ENCODE measurements at regions not wholly inside any gene's neighbourhood (a gene's known extent, or its start where the extent isn't known, plus 50 kb on each side); places are given as distances from the start of the nearest gene placed in this dataset.

DNA sequence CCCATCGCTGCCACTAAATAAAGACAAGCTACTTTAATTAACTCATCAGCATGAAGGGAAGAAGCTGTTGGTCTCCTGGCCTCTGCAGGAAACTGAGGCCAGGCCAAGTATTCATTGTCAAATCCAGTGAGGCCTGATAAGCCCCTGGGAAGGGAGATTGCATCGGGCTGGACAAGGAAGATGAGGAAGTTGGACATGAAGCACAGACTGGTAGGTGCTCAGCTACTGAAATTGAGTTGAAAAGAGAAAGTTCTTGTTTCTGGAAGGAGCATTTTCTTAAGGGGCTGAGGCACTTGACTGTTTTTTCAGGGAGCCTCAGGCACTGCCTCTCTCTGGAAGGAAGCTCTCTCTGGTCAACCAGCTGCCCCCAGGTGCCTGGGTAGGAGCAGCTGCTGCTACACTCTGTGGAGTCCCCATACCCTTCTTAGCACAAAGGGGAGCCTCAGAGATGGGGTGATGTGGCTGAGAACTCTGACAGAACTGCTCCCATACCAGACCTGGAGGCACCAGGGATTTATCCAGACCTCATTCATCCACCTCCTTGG, 90.3 kb upstream of the IKZF1 start:
- no peaks in the 10 kb centered on the region for H3K27me3 ChIP-seq (replicated peaks in 1 of 4; ENCODE audit: control extremely low read depth in 1 of 4, control insufficient read depth in 3 of 4, insufficient read depth in 4 of 4, low read length in 3 of 4)
- ChIA-PET POLR2A (no interaction called here), CTCF (interaction anchor here (0.8 to 6.1 kb wide), 11 partner anchors 9 to 203 kb away, joined by 3 to 44 read pairs (median 3); no protein-coding TSS in a partner anchor)
- H3K4me1 ChIP-seq (ENCODE audit: control insufficient read depth in 2 of 2, insufficient read depth in 2 of 2, low read length in 2 of 2) = peaks cover 24 to 28% of the 10 kb centered on the region in 2 donors
- H3K9me3 ChIP-seq (ENCODE audit: control extremely low read depth in 1 of 3, control insufficient read depth in 2 of 3, insufficient read depth in 1 of 3, low read length in 2 of 3) = no peaks in the 10 kb centered on the region
- H3K9me3 Mint-ChIP-seq (ENCODE audit: insufficient read depth) = no peaks in the 10 kb centered on the region
- TF ChIP-seq, protein P1, sequence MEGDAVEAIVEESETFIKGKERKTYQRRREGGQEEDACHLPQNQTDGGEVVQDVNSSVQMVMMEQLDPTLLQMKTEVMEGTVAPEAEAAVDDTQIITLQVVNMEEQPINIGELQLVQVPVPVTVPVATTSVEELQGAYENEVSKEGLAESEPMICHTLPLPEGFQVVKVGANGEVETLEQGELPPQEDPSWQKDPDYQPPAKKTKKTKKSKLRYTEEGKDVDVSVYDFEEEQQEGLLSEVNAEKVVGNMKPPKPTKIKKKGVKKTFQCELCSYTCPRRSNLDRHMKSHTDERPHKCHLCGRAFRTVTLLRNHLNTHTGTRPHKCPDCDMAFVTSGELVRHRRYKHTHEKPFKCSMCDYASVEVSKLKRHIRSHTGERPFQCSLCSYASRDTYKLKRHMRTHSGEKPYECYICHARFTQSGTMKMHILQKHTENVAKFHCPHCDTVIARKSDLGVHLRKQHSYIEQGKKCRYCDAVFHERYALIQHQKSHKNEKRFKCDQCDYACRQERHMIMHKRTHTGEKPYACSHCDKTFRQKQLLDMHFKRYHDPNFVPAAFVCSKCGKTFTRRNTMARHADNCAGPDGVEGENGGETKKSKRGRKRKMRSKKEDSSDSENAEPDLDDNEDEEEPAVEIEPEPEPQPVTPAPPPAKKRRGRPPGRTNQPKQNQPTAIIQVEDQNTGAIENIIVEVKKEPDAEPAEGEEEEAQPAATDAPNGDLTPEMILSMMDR (IDR thresholded peaks at IDR 0.05) = no peak
- TF ChIP-seq EZH2 (IDR thresholded peaks at IDR 0.05; ENCODE audit: borderline replicate concordance, insufficient read depth, low read depth, low read length, poor library complexity, severe bottlenecking) = no peak
- DNase-seq = no peak
- H3K4me1 Mint-ChIP-seq = peaks cover 33% of the 10 kb centered on the region
- H3K9ac ChIP-seq (ENCODE audit: low read length) = no peak overlapping the region
- intact Hi-C loops (cut with micrococcal nuclease) = no loop called here
- peak overlapping the region; percentile 4 for H3K4me2 ChIP-seq (replicated peaks; ENCODE audit: low read depth, low read length, poor library complexity, severe bottlenecking)
- H3K27ac Mint-ChIP-seq = no peak overlapping the region
- no peak overlapping the region for H3K27ac ChIP-seq (ENCODE audit: low read length in 2 of 2)
- WGBS (ENCODE audit: insufficient coverage) = 18% methylated on average over 1 of the region's 2 CpGs
- H4K20me1 ChIP-seq (ENCODE audit: control insufficient read depth, insufficient read depth, low read length, poor library complexity, severe bottlenecking) = no peaks in the 10 kb centered on the region
- ATAC-seq (ENCODE audit: low read depth) = no peak
- H3K4me3 Mint-ChIP-seq = peak overlapping the region; percentile 0
- peaks cover 8% of the 10 kb centered on the region for H3K79me2 ChIP-seq (ENCODE audit: control insufficient read depth, insufficient read depth, low read length)
- H3K4me3 ChIP-seq (ENCODE audit: control extremely low read depth in 1 of 5, extremely low read depth in 1 of 5, insufficient read depth in 1 of 5, low read depth in 2 of 5, low read length in 4 of 5) = no peak overlapping the region
- H3K27me3 Mint-ChIP-seq = no peaks in the 10 kb centered on the region
- H3K36me3 ChIP-seq (replicated peaks in 1 of 2; ENCODE audit: control extremely low read depth in 1 of 2, control insufficient read depth in 1 of 2, extremely low read depth in 1 of 2, insufficient read depth in 2 of 2, low read length in 1 of 2) = no peaks in the 10 kb centered on the region
- H2AFZ ChIP-seq (ENCODE audit: insufficient read depth, low read depth, low read length, poor library complexity, severe bottlenecking) = no peak overlapping the region

DNA sequence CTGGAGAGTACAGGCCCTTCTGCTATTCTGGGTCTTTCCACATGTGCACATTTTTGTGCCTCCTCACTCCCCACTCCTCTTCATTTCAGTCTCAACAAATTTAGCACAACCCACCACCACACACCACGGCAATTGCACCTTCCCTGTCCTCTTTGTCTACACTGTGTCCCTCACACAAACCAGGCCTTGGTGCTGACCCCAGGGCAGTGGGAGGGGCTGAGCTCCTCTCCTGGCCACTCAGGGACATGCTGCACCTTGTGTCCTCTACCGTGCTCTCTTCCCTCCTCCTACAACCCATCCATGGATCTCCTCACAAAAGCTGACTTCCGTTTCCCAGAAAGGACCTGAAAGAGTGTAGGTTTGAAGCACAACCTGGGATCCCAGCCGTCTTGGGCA, 90.9 kb upstream of the IKZF1 start:
- H3K9ac ChIP-seq (ENCODE audit: low read length) = no peak overlapping the region
- no peaks in the 10 kb centered on the region for H3K9me3 Mint-ChIP-seq (ENCODE audit: insufficient read depth)
- POLR2A ChIA-PET = interaction anchor here (1.6 kb wide), 1 partner anchor 155 kb away, joined by 4 read pairs; no protein-coding TSS in a partner anchor
- CTCF ChIA-PET = interaction anchor here (0.8 to 6.1 kb wide), 9 partner anchors 8 to 203 kb away, joined by 3 to 44 read pairs (median 4); no protein-coding TSS in a partner anchor
- no peak overlapping the region for H3K4me3 ChIP-seq (ENCODE audit: control extremely low read depth in 1 of 5, extremely low read depth in 1 of 5, insufficient read depth in 1 of 5, low read depth in 2 of 5, low read length in 4 of 5)
- peak overlapping the region; percentile 0 for H3K4me3 Mint-ChIP-seq
- intact Hi-C loops (cut with micrococcal nuclease) = no loop called here
- H3K27ac Mint-ChIP-seq = peak overlapping the region; percentile 12
- peak overlapping the region; percentile 59 for H2AFZ ChIP-seq (ENCODE audit: insufficient read depth, low read depth, low read length, poor library complexity, severe bottlenecking)
- ATAC-seq (ENCODE audit: low read depth) (no peak), DNase-seq (no peak)
- no peak for TF ChIP-seq EZH2 (IDR thresholded peaks at IDR 0.05; ENCODE audit: borderline replicate concordance, insufficient read depth, low read depth, low read length, poor library complexity, severe bottlenecking)
- TF ChIP-seq, protein P1 (IDR thresholded peaks at IDR 0.05) = no peak
- peaks cover 35% of the 10 kb centered on the region for H3K4me1 Mint-ChIP-seq
- H3K36me3 ChIP-seq (replicated peaks in 1 of 2; ENCODE audit: control extremely low read depth in 1 of 2, control insufficient read depth in 1 of 2, extremely low read depth in 1 of 2, insufficient read depth in 2 of 2, low read length in 1 of 2) = no peaks in the 10 kb centered on the region
- peaks cover 24 to 28% of the 10 kb centered on the region in 2 donors for H3K4me1 ChIP-seq (ENCODE audit: control insufficient read depth in 2 of 2, insufficient read depth in 2 of 2, low read length in 2 of 2)
- no peaks in the 10 kb centered on the region for H3K9me3 ChIP-seq (ENCODE audit: control extremely low read depth in 1 of 3, control insufficient read depth in 2 of 3, insufficient read depth in 1 of 3, low read length in 2 of 3)
- H3K79me2 ChIP-seq (ENCODE audit: control insufficient read depth, insufficient read depth, low read length) = peaks cover 8% of the 10 kb centered on the region
- no peaks in the 10 kb centered on the region for H3K27me3 ChIP-seq (replicated peaks in 1 of 4; ENCODE audit: control extremely low read depth in 1 of 4, control insufficient read depth in 3 of 4, insufficient read depth in 4 of 4, low read length in 3 of 4)
- H3K4me2 ChIP-seq (replicated peaks; ENCODE audit: low read depth, low read length, poor library complexity, severe bottlenecking) = peak overlapping the region; percentile 57
- WGBS (ENCODE audit: insufficient coverage) = 33% methylated on average over 2 of the region's 4 CpGs
- H3K27ac ChIP-seq (ENCODE audit: low read length in 2 of 2) = no peak overlapping the region
- H3K27me3 Mint-ChIP-seq = no peaks in the 10 kb centered on the region
- no peaks in the 10 kb centered on the region for H4K20me1 ChIP-seq (ENCODE audit: control insufficient read depth, insufficient read depth, low read length, poor library complexity, severe bottlenecking)

Measured in B cell (primary cell).